Fibroblast of lung (primary cell): ENCODE measurements at regions not wholly inside any gene's neighbourhood (a gene's known extent, or its start where the extent isn't known, plus 50 kb on each side); places are given as distances from the start of the nearest gene placed in this dataset.

Source experiments
- DNase-seq, 2 donors: peaks; one replicate each; pipeline versions ENCODE4 v3.0.0 to v3.0.0-alpha.2; 2010; ENCODE audit warnings: low read depth in 2 of 2
- H2AFZ ChIP-seq: 2 replicates; pipeline ENCODE4 v1.5.1; 2012; ENCODE audit warnings: low read length, control low read depth, inconsistent platforms
- H3K27ac ChIP-seq: 2 replicates; pipeline ENCODE4 v1.5.1; 2011; ENCODE audit warnings: low read length, control low read depth; ENCODE audit not compliant: insufficient read depth
- H3K27me3 ChIP-seq: 2 replicates; pipeline ENCODE4 v1.5.1; 2011; ENCODE audit warnings: mild to moderate bottlenecking, low read length; ENCODE audit not compliant: control insufficient read depth, insufficient read depth
- H3K36me3 ChIP-seq: 2 replicates; pipeline ENCODE4 v1.5.1; 2011; ENCODE audit warnings: low read length; ENCODE audit not compliant: control insufficient read depth, insufficient read depth
- H3K4me1 ChIP-seq: 2 replicates; pipeline ENCODE4 v1.5.1; 2011; ENCODE audit warnings: low read length; ENCODE audit not compliant: control insufficient read depth, insufficient read depth; ENCODE audit errors: extremely low read depth
- H3K4me2 ChIP-seq: 2 replicates; pipeline ENCODE4 v1.5.1; 2011; ENCODE audit warnings: low read length, control low read depth; ENCODE audit not compliant: insufficient read depth; ENCODE audit errors: extremely low read depth
- H3K4me3 ChIP-seq, 4 experiments: fragments of 200-600 bp in 1 of 4; sonication (generic) in 1 of 4; replicated peaks in 1 of 4; 2 replicates each; pipeline ENCODE4 v1.5.1; 2011 to 2016; ENCODE audit warnings: low read length in 4 of 4, low read depth in 3 of 4, mild to moderate bottlenecking in 3 of 4, control low read depth in 2 of 4, inconsistent platforms in 1 of 4, mixed read lengths in 1 of 4; ENCODE audit not compliant: insufficient read depth in 1 of 4; ENCODE audit errors: control extremely low read depth in 1 of 4
- H3K79me2 ChIP-seq: 2 replicates; pipeline ENCODE4 v1.5.1; 2012; ENCODE audit warnings: mild to moderate bottlenecking, low read length, inconsistent platforms; ENCODE audit not compliant: control insufficient read depth, insufficient read depth
- H3K9ac ChIP-seq: 2 replicates; pipeline ENCODE4 v1.5.1; 2011; ENCODE audit warnings: mild to moderate bottlenecking, low read length, control low read depth; ENCODE audit not compliant: insufficient read depth
- H3K9me3 ChIP-seq: 2 replicates; pipeline ENCODE4 v1.5.1; 2012; ENCODE audit warnings: low read depth, low read length; ENCODE audit not compliant: control insufficient read depth, insufficient read depth
- H4K20me1 ChIP-seq: 2 replicates; pipeline ENCODE4 v1.5.1; 2011; ENCODE audit warnings: low read length; ENCODE audit not compliant: control insufficient read depth, insufficient read depth; ENCODE audit errors: extremely low read depth
- EZH2 ChIP-seq: IDR thresholded peaks from 2 replicates; pipeline ENCODE4 v1.5.1; 2012; ENCODE audit warnings: low read length, control low read depth, mild to moderate bottlenecking; ENCODE audit errors: missing control alignments
- TF ChIP-seq, protein P1 (sequence below), 2 donors: IDR thresholded peaks in 1 of 2; conservative IDR thresholded peaks in 1 of 2; 1 replicate in 1 of 2; 2 replicates in 1 of 2; pipeline ENCODE4 v1.5.1; 2011 to 2012; ENCODE audit warnings: low read length in 2 of 2, control low read depth in 1 of 2, inconsistent platforms in 1 of 2, low read depth in 1 of 2, mild to moderate bottlenecking in 1 of 2

DNA sequence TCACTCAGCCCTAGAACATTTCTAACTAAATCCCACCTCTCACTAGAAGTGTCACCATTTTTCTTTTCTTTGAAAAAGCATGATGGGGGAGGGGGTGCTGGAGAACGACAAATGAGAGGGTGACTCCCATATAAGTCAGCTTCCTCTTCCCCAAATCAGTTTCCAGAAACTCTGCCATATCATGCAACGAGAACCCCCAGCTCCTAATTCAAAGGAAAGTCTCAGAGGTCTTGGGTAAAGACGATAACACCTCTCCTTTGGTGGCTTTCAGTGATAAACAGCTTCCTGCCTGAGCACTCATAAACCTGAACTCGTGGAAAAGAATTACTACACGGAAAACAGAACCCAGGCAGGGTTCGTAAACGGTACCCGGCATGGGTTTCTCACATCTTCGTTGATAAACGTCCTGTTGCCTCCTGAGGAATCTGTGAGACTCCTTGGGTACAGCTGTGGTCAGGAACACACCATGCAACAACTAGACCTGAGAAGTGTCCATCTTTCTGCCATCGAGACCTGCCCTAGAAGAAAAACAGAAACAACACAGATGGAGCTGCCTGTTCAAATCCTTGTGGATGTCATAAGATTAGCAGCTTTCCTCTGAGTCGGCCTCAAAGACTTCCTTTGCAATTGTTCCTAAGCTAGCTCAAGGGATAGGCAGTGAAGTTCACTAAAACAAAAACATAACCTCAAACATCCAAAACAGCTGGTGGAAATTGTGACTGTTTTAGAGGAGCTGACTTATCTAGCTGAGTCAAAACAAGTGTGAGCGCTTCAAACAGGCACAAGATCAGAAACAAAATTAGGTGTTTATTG, 185.8 kb upstream of the PRDM1 start:
- H3K4me3 ChIP-seq = no peak overlapping the region
- DNase-seq = peak; percentile 69 to 77
- H3K4me2 ChIP-seq = no peak overlapping the region
- no peak overlapping the region for H3K27ac ChIP-seq
- no peaks in the 10 kb centered on the region for H4K20me1 ChIP-seq
- H3K27me3 ChIP-seq = no peaks in the 10 kb centered on the region
- no peaks in the 10 kb centered on the region for H3K9me3 ChIP-seq
- H3K9ac ChIP-seq = no peak overlapping the region
- no peaks in the 10 kb centered on the region for H3K79me2 ChIP-seq
- TF ChIP-seq, protein P1, sequence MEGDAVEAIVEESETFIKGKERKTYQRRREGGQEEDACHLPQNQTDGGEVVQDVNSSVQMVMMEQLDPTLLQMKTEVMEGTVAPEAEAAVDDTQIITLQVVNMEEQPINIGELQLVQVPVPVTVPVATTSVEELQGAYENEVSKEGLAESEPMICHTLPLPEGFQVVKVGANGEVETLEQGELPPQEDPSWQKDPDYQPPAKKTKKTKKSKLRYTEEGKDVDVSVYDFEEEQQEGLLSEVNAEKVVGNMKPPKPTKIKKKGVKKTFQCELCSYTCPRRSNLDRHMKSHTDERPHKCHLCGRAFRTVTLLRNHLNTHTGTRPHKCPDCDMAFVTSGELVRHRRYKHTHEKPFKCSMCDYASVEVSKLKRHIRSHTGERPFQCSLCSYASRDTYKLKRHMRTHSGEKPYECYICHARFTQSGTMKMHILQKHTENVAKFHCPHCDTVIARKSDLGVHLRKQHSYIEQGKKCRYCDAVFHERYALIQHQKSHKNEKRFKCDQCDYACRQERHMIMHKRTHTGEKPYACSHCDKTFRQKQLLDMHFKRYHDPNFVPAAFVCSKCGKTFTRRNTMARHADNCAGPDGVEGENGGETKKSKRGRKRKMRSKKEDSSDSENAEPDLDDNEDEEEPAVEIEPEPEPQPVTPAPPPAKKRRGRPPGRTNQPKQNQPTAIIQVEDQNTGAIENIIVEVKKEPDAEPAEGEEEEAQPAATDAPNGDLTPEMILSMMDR (conservative IDR thresholded peaks at IDR 0.05 in 1 of 2, IDR thresholded peaks at IDR 0.05 in 1 of 2; ENCODE audit: low read depth in 1 of 2, low read length in 2 of 2) = no peak
- TF ChIP-seq EZH2 = no peak
- H2AFZ ChIP-seq = no peak overlapping the region
- H3K4me1 ChIP-seq = peaks cover 5% of the 10 kb centered on the region
- no peaks in the 10 kb centered on the region for H3K36me3 ChIP-seq

DNA sequence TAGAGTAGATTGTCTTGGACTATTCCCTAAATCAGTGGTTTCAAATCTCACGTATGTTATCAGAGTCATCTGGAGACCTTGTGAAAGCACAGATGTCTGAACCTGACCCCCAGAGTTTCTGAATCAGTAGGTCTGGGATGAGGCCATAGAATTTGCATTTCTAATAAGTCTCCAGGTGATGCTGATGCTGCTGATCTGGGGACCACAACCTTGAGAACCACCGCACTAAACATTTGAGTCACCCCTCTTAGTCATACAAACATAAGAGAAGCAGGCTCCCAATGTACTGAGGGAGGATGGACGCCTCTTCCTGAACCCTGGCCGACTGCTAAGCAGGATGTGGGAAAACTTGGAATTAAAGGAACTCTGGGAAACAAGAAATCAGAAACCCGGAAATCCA, 187.8 kb upstream of the PRDM1 start:
- Histone ChIP-seq H4K20me1 (no peaks in the 10 kb centered on the region), H3K4me3 (no peak overlapping the region), H3K9me3 (no peaks in the 10 kb centered on the region), H3K27me3 (no peaks in the 10 kb centered on the region), H3K4me2 (no peak overlapping the region), H3K79me2 (no peaks in the 10 kb centered on the region), H3K9ac (no peak overlapping the region), H3K27ac (no peak overlapping the region), H3K36me3 (no peaks in the 10 kb centered on the region), H3K4me1 (peaks cover 5% of the 10 kb centered on the region), H2AFZ (no peak overlapping the region)
- peak; percentile 60 to 95 for DNase-seq
- TF ChIP-seq, protein P1 (conservative IDR thresholded peaks at IDR 0.05 in 1 of 2, IDR thresholded peaks at IDR 0.05 in 1 of 2; ENCODE audit: low read depth in 1 of 2, low read length in 2 of 2) = no peak
- no peak for TF ChIP-seq EZH2

DNA sequence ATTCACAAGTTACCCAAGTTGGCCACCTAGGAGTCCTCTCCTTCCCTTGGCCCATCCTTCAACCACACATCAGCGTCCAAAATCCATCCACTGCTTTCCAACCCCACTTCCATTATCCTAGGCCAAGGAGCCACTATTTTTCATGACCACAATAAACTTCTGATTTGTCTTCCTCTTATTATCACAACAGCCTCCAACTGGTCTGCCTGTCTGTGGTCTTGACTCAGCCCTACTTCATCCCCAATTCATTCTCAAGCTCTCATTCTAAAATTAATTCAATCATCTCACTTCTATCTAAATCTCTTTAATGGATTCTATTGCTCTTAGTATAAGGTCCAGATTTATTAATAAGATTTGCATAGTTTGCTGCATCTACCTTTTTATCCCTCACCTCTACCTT, 189.0 kb upstream of the PRDM1 start:
- Histone ChIP-seq H4K20me1 (no peaks in the 10 kb centered on the region), H3K9me3 (no peaks in the 10 kb centered on the region), H3K79me2 (no peaks in the 10 kb centered on the region), H3K27ac (no peak overlapping the region), H3K27me3 (no peaks in the 10 kb centered on the region), H3K36me3 (no peaks in the 10 kb centered on the region), H3K9ac (no peak overlapping the region), H2AFZ (no peak overlapping the region), H3K4me1 (peaks cover 5% of the 10 kb centered on the region), H3K4me3 (no peak overlapping the region), H3K4me2 (no peak overlapping the region)
- peak in 1 of 2 donors; percentile 20 for DNase-seq
- TF ChIP-seq, protein P1 (conservative IDR thresholded peaks at IDR 0.05 in 1 of 2, IDR thresholded peaks at IDR 0.05 in 1 of 2; ENCODE audit: low read depth in 1 of 2, low read length in 2 of 2) = no peak
- no peak for TF ChIP-seq EZH2
